Upper lobe of right lung (tissue), 1 donor: ENCODE measurements at regions not wholly inside any gene's neighbourhood (a gene's known extent, or its start where the extent isn't known, plus 50 kb on each side); places are given as distances from the start of the nearest gene placed in this dataset.

Experiments
- ATAC-seq: fragments of 200-7000 bp; cut with Tn5 transposase; one replicate; pipeline ENCODE4 v1.9.1; 2020; ENCODE audit warnings: mild to moderate bottlenecking, moderate library complexity
- DNase-seq: peaks from one replicate; pipeline ENCODE4 v3.0.0-alpha.2; 2020
- H3K27ac ChIP-seq: fragments of 200-600 bp; one replicate; pipeline ENCODE4 v1.8.0; 2022
- H3K27me3 ChIP-seq: fragments of 200-600 bp; one replicate; pipeline ENCODE4 v1.8.0; 2022; ENCODE audit warnings: mild to moderate bottlenecking
- H3K36me3 ChIP-seq: fragments of 200-600 bp; one replicate; pipeline ENCODE4 v1.8.0; 2022
- H3K4me1 ChIP-seq: fragments of 200-600 bp; one replicate; pipeline ENCODE4 v1.8.0; 2022
- H3K4me3 ChIP-seq: fragments of 200-600 bp; one replicate; pipeline ENCODE4 v1.8.0; 2022; ENCODE audit warnings: mild to moderate bottlenecking
- H3K9me3 ChIP-seq: fragments of 200-600 bp; one replicate; pipeline ENCODE4 v1.8.0; 2022
- CTCF ChIP-seq: fragments of 200-600 bp; IDR thresholded peaks from one replicate; pipeline ENCODE4 v1.8.0; 2022; ENCODE audit warnings: antibody characterized with exemption
- intact Hi-C: fragments of 100-400 bp; cut with DNase I; formaldehyde crosslinking; loops from one replicate; pipeline ENCODE4 v1.11.0; 2022
- donor health status: DM: no; HTN: yes; CAD: no; lungs with severe emphysema.

GRCh38 chr14:49946320-49947141, 53.6 kb downstream of the ARF6 start:
- ATAC-seq = peak; percentile 42
- no peak for DNase-seq

GRCh38 chr14:49947506-49947905, 54.6 kb downstream of the ARF6 start:
- no peak overlapping the region for H3K27ac ChIP-seq
- no peaks in the 10 kb centered on the region for H3K9me3 ChIP-seq
- H3K4me3 ChIP-seq = no peak overlapping the region
- intact Hi-C loops = no loop called here
- peaks cover 18% of the 10 kb centered on the region for H3K4me1 ChIP-seq
- no peaks in the 10 kb centered on the region for H3K27me3 ChIP-seq
- ATAC-seq = no peak
- no peak for DNase-seq
- no peak for TF ChIP-seq CTCF
- H3K36me3 ChIP-seq = no peaks in the 10 kb centered on the region

More at GRCh38 chr14:49946320-49947141, 53.6 kb downstream of the ARF6 start:
- H3K36me3 ChIP-seq = no peaks in the 10 kb centered on the region
- TF ChIP-seq CTCF = no peak
- H3K4me1 ChIP-seq = peaks cover 18% of the 10 kb centered on the region
- no peak overlapping the region for H3K4me3 ChIP-seq
- no peaks in the 10 kb centered on the region for H3K27me3 ChIP-seq
- intact Hi-C loops = no loop called here
- no peaks in the 10 kb centered on the region for H3K9me3 ChIP-seq
- H3K27ac ChIP-seq = peak overlapping the region; percentile 27

GRCh38 chr14:49950275-49951228, 57.7 kb downstream of the ARF6 start:
- no peaks in the 10 kb centered on the region for H3K9me3 ChIP-seq
- intact Hi-C loops = no loop called here
- H3K36me3 ChIP-seq = no peaks in the 10 kb centered on the region
- TF ChIP-seq CTCF = no peak
- DNase-seq = peak; percentile 80
- H3K27me3 ChIP-seq = no peaks in the 10 kb centered on the region
- H3K27ac ChIP-seq = peak overlapping the region; percentile 31
- peak; percentile 84 for ATAC-seq
- no peak overlapping the region for H3K4me3 ChIP-seq
- peaks cover 18% of the 10 kb centered on the region for H3K4me1 ChIP-seq

- Histone ChIP-seq H3K9me3 (no peaks in the 10 kb centered on the region), H3K36me3 (no peaks in the 10 kb centered on the region), H3K27ac (no peak overlapping the region), H3K27me3 (no peaks in the 10 kb centered on the region), H3K4me1 (peaks cover 12% of the 10 kb centered on the region), H3K4me3 (no peak overlapping the region)
- DNase-seq (no peak), ATAC-seq (no peak)
- intact Hi-C loops = no loop called here
- TF ChIP-seq CTCF = no peak
Observed at GRCh38 chr14:49951229-49951607, 58.3 kb downstream of the ARF6 start.

GRCh38 chr14:49951691-49952345, 58.9 kb downstream of the ARF6 start:
- ATAC-seq (peak; percentile 69), DNase-seq (no peak)
- no peak overlapping the region for H3K4me3 ChIP-seq
- H3K9me3 ChIP-seq = no peaks in the 10 kb centered on the region
- TF ChIP-seq CTCF = no peak
- H3K4me1 ChIP-seq = peaks cover 7% of the 10 kb centered on the region
- no peak overlapping the region for H3K27ac ChIP-seq
- H3K27me3 ChIP-seq = no peaks in the 10 kb centered on the region
- no peaks in the 10 kb centered on the region for H3K36me3 ChIP-seq
- intact Hi-C loops = no loop called here
